ENCODE measurements at regions not wholly inside any gene's neighbourhood (a gene's known extent, or its start where the extent isn't known, plus 50 kb on each side); places are given as distances from the start of the nearest gene placed in this dataset.

DNA sequence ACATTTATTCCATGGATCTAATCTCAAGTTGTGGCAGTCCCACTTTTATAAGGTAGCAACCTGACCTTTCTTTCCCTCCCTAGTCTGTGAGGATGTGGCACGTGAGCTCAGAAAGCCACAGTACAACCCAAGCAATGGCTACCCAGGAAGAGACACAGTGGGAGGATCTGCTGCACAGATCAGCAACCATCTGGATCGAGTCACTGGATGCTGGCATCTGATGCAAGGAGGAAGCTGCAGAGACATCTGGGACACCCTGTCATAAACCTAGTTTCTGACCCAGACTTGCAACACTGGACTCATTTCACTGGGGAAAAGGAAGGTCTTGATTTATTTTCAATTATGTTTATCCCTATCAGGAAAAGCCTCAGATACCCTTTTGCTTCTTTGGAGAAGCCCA is 327.1 kb downstream of the PAPSS1 start:
- Mint-ChIP-seq H3K9me3 (peaks cover 8% of the 10 kb centered on the region; the same call in 2 of the 3 replicates), H3K27me3 (ENCODE audit: insufficient read depth, low read depth, poor library complexity) (no peaks in the 10 kb centered on the region), H3K27ac (no peak overlapping the region), H3K4me3 (no peak overlapping the region), H3K36me3 (ENCODE audit: low read depth) (no peaks in the 10 kb centered on the region), H3K4me1 (peaks cover 7% of the 10 kb centered on the region; the same call in 2 of the 3 replicates)
- no peaks in the 10 kb centered on the region for H3K79me2 ChIP-seq (replicated peaks; ENCODE audit: insufficient read depth)
- DNase-seq (ENCODE audit: low spot score) (no peak), ATAC-seq (no peak)
- H3K4me3 ChIP-seq: no peak overlapping the region
- no peak for TF ChIP-seq JUNB (IDR thresholded peaks at IDR 0.05; ENCODE audit: unreplicated experiment)
- no peak for TF ChIP-seq EZH2phosphoT487 (IDR thresholded peaks at IDR 0.05; ENCODE audit: unreplicated experiment)
- TF ChIP-seq, protein P1, sequence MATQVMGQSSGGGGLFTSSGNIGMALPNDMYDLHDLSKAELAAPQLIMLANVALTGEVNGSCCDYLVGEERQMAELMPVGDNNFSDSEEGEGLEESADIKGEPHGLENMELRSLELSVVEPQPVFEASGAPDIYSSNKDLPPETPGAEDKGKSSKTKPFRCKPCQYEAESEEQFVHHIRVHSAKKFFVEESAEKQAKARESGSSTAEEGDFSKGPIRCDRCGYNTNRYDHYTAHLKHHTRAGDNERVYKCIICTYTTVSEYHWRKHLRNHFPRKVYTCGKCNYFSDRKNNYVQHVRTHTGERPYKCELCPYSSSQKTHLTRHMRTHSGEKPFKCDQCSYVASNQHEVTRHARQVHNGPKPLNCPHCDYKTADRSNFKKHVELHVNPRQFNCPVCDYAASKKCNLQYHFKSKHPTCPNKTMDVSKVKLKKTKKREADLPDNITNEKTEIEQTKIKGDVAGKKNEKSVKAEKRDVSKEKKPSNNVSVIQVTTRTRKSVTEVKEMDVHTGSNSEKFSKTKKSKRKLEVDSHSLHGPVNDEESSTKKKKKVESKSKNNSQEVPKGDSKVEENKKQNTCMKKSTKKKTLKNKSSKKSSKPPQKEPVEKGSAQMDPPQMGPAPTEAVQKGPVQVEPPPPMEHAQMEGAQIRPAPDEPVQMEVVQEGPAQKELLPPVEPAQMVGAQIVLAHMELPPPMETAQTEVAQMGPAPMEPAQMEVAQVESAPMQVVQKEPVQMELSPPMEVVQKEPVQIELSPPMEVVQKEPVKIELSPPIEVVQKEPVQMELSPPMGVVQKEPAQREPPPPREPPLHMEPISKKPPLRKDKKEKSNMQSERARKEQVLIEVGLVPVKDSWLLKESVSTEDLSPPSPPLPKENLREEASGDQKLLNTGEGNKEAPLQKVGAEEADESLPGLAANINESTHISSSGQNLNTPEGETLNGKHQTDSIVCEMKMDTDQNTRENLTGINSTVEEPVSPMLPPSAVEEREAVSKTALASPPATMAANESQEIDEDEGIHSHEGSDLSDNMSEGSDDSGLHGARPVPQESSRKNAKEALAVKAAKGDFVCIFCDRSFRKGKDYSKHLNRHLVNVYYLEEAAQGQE (IDR thresholded peaks at IDR 0.05; ENCODE audit: unreplicated experiment): no peak
- TF ChIP-seq EZH2 (IDR thresholded peaks at IDR 0.05; ENCODE audit: low read depth, unreplicated experiment): no peak
- 0 out of 2 replicates have a peak overlapping the region, but pooled peaks have one; percentile 28 for H2AFZ ChIP-seq
- no peaks in the 10 kb centered on the region for H4K20me1 ChIP-seq (replicated peaks; ENCODE audit: insufficient read depth)
- H3K36me3 ChIP-seq (ENCODE audit: insufficient read depth): no peaks in the 10 kb centered on the region
- no peaks in the 10 kb centered on the region for H3F3A ChIP-seq (replicated peaks; ENCODE audit: low read depth)
- H3K27me3 ChIP-seq (ENCODE audit: insufficient read depth): no peaks in the 10 kb centered on the region
- no peak overlapping the region for H3K27ac ChIP-seq (ENCODE audit: low read depth)
- no peaks in the 10 kb centered on the region for H3K4me1 ChIP-seq (ENCODE audit: insufficient read depth)
- H3K9me2 ChIP-seq (ENCODE audit: insufficient read depth): peaks cover 6% of the 10 kb centered on the region; the same call in 1 of the 2 replicates
- no peak overlapping the region for H3K4me2 ChIP-seq

DNA sequence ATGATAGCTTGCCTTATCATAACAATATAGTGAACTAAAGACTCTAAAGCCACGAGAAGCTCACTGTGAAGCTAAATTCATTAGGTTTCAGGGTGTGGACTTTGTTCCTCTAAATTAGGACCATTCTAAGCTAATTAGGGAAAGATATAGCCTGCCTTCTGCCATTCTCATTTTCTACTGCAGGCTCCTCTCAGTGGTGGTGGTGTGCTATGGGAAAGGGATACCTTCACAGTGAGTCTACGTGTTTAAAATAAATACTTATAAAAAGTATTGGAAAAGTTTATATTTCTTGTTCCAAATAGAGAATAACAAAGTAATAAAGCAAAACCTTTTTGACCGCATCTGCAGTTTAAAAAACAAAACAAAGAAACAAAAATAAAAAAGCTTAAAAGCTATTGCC is 327.7 kb downstream of the PAPSS1 start:
- peaks cover 9% of the 10 kb centered on the region; the same call in 2 of the 3 replicates for H3K4me1 Mint-ChIP-seq
- H3K36me3 Mint-ChIP-seq (ENCODE audit: low read depth): no peaks in the 10 kb centered on the region
- Histone ChIP-seq H2AFZ (no peak overlapping the region), H3K27ac (ENCODE audit: low read depth) (no peak overlapping the region), H3K36me3 (ENCODE audit: insufficient read depth) (no peaks in the 10 kb centered on the region), H3K4me2 (no peak overlapping the region), H3K27me3 (ENCODE audit: insufficient read depth) (no peaks in the 10 kb centered on the region), H3K9me2 (ENCODE audit: insufficient read depth) (peaks cover 5% of the 10 kb centered on the region; the same call in 1 of the 2 replicates), H3F3A (replicated peaks; ENCODE audit: low read depth) (no peaks in the 10 kb centered on the region), H3K4me1 (ENCODE audit: insufficient read depth) (no peaks in the 10 kb centered on the region), H4K20me1 (replicated peaks; ENCODE audit: insufficient read depth) (no peaks in the 10 kb centered on the region), H3K79me2 (replicated peaks; ENCODE audit: insufficient read depth) (no peaks in the 10 kb centered on the region), H3K4me3 (no peak overlapping the region)
- H3K27me3 Mint-ChIP-seq (ENCODE audit: insufficient read depth, low read depth, poor library complexity): no peaks in the 10 kb centered on the region
- peaks cover 8% of the 10 kb centered on the region; the same call in 2 of the 3 replicates for H3K9me3 Mint-ChIP-seq
- H3K27ac Mint-ChIP-seq: no peak overlapping the region
- DNase-seq (ENCODE audit: low spot score) (no peak), ATAC-seq (no peak)
- no peak overlapping the region for H3K4me3 Mint-ChIP-seq
- TF ChIP-seq JUNB (IDR thresholded peaks at IDR 0.05; ENCODE audit: unreplicated experiment) (no peak), EZH2 (IDR thresholded peaks at IDR 0.05; ENCODE audit: low read depth, unreplicated experiment) (no peak)
- TF ChIP-seq, protein P2, sequence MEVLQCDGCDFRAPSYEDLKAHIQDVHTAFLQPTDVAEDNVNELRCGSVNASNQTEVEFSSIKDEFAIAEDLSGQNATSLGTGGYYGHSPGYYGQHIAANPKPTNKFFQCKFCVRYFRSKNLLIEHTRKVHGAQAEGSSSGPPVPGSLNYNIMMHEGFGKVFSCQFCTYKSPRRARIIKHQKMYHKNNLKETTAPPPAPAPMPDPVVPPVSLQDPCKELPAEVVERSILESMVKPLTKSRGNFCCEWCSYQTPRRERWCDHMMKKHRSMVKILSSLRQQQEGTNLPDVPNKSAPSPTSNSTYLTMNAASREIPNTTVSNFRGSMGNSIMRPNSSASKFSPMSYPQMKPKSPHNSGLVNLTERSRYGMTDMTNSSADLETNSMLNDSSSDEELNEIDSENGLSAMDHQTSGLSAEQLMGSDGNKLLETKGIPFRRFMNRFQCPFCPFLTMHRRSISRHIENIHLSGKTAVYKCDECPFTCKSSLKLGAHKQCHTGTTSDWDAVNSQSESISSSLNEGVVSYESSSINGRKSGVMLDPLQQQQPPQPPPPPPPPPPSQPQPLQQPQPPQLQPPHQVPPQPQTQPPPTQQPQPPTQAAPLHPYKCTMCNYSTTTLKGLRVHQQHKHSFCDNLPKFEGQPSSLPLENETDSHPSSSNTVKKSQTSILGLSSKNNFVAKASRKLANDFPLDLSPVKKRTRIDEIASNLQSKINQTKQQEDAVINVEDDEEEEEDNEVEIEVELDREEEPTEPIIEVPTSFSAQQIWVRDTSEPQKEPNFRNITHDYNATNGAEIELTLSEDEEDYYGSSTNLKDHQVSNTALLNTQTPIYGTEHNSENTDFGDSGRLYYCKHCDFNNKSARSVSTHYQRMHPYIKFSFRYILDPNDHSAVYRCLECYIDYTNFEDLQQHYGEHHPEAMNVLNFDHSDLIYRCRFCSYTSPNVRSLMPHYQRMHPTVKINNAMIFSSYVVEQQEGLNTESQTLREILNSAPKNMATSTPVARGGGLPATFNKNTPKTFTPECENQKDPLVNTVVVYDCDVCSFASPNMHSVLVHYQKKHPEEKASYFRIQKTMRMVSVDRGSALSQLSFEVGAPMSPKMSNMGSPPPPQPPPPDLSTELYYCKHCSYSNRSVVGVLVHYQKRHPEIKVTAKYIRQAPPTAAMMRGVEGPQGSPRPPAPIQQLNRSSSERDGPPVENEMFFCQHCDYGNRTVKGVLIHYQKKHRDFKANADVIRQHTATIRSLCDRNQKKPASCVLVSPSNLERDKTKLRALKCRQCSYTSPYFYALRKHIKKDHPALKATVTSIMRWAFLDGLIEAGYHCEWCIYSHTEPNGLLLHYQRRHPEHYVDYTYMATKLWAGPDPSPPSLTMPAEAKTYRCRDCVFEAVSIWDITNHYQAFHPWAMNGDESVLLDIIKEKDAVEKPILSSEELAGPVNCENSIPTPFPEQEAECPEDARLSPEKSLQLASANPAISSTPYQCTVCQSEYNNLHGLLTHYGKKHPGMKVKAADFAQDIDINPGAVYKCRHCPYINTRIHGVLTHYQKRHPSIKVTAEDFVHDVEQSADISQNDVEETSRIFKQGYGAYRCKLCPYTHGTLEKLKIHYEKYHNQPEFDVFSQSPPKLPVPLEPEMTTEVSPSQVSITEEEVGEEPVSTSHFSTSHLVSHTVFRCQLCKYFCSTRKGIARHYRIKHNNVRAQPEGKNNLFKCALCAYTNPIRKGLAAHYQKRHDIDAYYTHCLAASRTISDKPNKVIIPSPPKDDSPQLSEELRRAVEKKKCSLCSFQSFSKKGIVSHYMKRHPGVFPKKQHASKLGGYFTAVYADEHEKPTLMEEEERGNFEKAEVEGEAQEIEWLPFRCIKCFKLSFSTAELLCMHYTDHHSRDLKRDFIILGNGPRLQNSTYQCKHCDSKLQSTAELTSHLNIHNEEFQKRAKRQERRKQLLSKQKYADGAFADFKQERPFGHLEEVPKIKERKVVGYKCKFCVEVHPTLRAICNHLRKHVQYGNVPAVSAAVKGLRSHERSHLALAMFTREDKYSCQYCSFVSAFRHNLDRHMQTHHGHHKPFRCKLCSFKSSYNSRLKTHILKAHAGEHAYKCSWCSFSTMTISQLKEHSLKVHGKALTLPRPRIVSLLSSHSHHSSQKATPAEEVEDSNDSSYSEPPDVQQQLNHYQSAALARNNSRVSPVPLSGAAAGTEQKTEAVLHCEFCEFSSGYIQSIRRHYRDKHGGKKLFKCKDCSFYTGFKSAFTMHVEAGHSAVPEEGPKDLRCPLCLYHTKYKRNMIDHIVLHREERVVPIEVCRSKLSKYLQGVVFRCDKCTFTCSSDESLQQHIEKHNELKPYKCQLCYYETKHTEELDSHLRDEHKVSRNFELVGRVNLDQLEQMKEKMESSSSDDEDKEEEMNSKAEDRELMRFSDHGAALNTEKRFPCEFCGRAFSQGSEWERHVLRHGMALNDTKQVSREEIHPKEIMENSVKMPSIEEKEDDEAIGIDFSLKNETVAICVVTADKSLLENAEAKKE (CRISPR knock-in tag; IDR thresholded peaks at IDR 0.05): no peak
- TF ChIP-seq, protein P3, sequence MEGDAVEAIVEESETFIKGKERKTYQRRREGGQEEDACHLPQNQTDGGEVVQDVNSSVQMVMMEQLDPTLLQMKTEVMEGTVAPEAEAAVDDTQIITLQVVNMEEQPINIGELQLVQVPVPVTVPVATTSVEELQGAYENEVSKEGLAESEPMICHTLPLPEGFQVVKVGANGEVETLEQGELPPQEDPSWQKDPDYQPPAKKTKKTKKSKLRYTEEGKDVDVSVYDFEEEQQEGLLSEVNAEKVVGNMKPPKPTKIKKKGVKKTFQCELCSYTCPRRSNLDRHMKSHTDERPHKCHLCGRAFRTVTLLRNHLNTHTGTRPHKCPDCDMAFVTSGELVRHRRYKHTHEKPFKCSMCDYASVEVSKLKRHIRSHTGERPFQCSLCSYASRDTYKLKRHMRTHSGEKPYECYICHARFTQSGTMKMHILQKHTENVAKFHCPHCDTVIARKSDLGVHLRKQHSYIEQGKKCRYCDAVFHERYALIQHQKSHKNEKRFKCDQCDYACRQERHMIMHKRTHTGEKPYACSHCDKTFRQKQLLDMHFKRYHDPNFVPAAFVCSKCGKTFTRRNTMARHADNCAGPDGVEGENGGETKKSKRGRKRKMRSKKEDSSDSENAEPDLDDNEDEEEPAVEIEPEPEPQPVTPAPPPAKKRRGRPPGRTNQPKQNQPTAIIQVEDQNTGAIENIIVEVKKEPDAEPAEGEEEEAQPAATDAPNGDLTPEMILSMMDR (conservative IDR thresholded peaks at IDR 0.05; ENCODE audit: low read depth in 2 of 2): no peak

Measured in GM23338 (cell line).